Naive thymus-derived CD4-positive, alpha-beta T cell (primary cell): ENCODE measurements at regions not wholly inside any gene's neighbourhood (a gene's known extent, or its start where the extent isn't known, plus 50 kb on each side); places are given as distances from the start of the nearest gene placed in this dataset.
"Not testable (repeated sequence)": the region's sequence is repeated elsewhere in the genome, so short reads cannot be mapped to it uniquely, and the experiment has no call there.

Experiments
- ATAC-seq: fragments of 150-1000 bp; cut with Tn5 transposase; 2 replicates; pipeline ENCODE4 v1.10.0; 2021; ENCODE audit warnings: mild to moderate bottlenecking, moderate library complexity
- CTCF ChIA-PET: fragments of 350-600 bp; sonication (Branson Sonifier 250); formaldehyde crosslinking; loops from one replicate; lab custom pipeline; 2021; ENCODE audit warnings: antibody characterized with exemption; lab: Charles Lee
- POLR2A ChIA-PET: fragments of 350-600 bp; sonication (Branson Sonifier 250); formaldehyde crosslinking; loops from one replicate; lab custom pipeline; 2021; ENCODE audit warnings: antibody characterized with exemption, inconsistent platforms; lab: Charles Lee
- DNase-seq, 9 donors: peaks; one replicate each; pipeline versions ENCODE4 v3.0.0 to v3.0.0-alpha.2; 2020 to 2022; ENCODE audit warnings: mixed read lengths in 1 of 9
- H3K27ac ChIP-seq: one replicate; pipeline ENCODE4 v1.7.0; 2013; ENCODE audit warnings: mild to moderate bottlenecking, low read depth, low read length, moderate library complexity
- H3K27me3 ChIP-seq, 2 donors: one replicate each; pipeline ENCODE4 v1.7.0; 2013; ENCODE audit warnings: low read length in 2 of 2, mild to moderate bottlenecking in 2 of 2, moderate library complexity in 2 of 2; ENCODE audit not compliant: control insufficient read depth in 2 of 2, insufficient read depth in 2 of 2
- H3K36me3 ChIP-seq, 3 experiments: 1 replicate in 2 of 3; 2 replicates in 1 of 3; pipeline ENCODE4 v1.7.0; 2013; ENCODE audit warnings: low read length in 3 of 3, mild to moderate bottlenecking in 3 of 3, moderate library complexity in 1 of 3; ENCODE audit not compliant: insufficient read depth in 3 of 3, control insufficient read depth in 2 of 3
- H3K4me1 ChIP-seq, 2 donors: one replicate each; pipeline ENCODE4 v1.7.0; 2013; ENCODE audit warnings: low read length in 2 of 2, mild to moderate bottlenecking in 2 of 2, moderate library complexity in 1 of 2; ENCODE audit not compliant: control insufficient read depth in 2 of 2, insufficient read depth in 2 of 2
- H3K4me3 ChIP-seq: 2 replicates; pipeline ENCODE4 v1.7.0; 2013; ENCODE audit warnings: mild to moderate bottlenecking, low read length
- H3K9me3 ChIP-seq, 3 experiments: 1 replicate in 2 of 3; 2 replicates in 1 of 3; pipeline ENCODE4 v1.7.0; 2013; ENCODE audit warnings: low read length in 3 of 3; ENCODE audit not compliant: control insufficient read depth in 2 of 3
- H3K27ac Mint-ChIP-seq, 9 donors: one replicate each; pipeline ENCODE4 v1.8.0; 2020 to 2022; ENCODE audit warnings: mixed read lengths in 9 of 9, mild to moderate bottlenecking in 8 of 9, moderate library complexity in 5 of 9, inconsistent platforms in 2 of 9
- H3K27me3 Mint-ChIP-seq, 5 donors: one replicate each; pipeline ENCODE4 v1.8.0; 2021 to 2022; ENCODE audit warnings: mixed read lengths in 5 of 5, mild to moderate bottlenecking in 1 of 5
- H3K36me3 Mint-ChIP-seq, 5 donors: one replicate each; pipeline ENCODE4 v1.8.0; 2020 to 2022; ENCODE audit warnings: mixed read lengths in 5 of 5, mild to moderate bottlenecking in 3 of 5, inconsistent platforms in 1 of 5
- H3K4me1 Mint-ChIP-seq, 7 donors: one replicate each; pipeline ENCODE4 v1.8.0; 2020 to 2022; ENCODE audit warnings: mixed read lengths in 7 of 7, mild to moderate bottlenecking in 3 of 7, inconsistent platforms in 1 of 7
- H3K4me3 Mint-ChIP-seq, 10 donors: one replicate each; pipeline ENCODE4 v1.8.0; 2020 to 2022; ENCODE audit warnings: mild to moderate bottlenecking in 10 of 10, mixed read lengths in 10 of 10, moderate library complexity in 6 of 10, inconsistent platforms in 2 of 10
- H3K9me3 Mint-ChIP-seq, 11 donors: one replicate each; pipeline ENCODE4 v1.8.0; 2020 to 2022; ENCODE audit warnings: mixed read lengths in 11 of 11, mild to moderate bottlenecking in 4 of 11, inconsistent platforms in 1 of 11, moderate library complexity in 1 of 11
- intact Hi-C, 2 donors: fragments of 100-400 bp; cut with micrococcal nuclease; formaldehyde crosslinking; loops; one replicate each; pipeline ENCODE4 v1.15.1; 2023

- H3K9me3 ChIP-seq, H3K27ac ChIP-seq, CTCF ChIA-PET, H3K27me3 ChIP-seq, H3K4me3 Mint-ChIP-seq, H3K4me3 ChIP-seq, POLR2A ChIA-PET, H3K4me1 Mint-ChIP-seq, H3K27ac Mint-ChIP-seq, H3K36me3 ChIP-seq, H3K9me3 Mint-ChIP-seq, DNase-seq, intact Hi-C loops, H3K4me1 ChIP-seq, H3K36me3 Mint-ChIP-seq, ATAC-seq: not testable (repeated sequence)
- peaks cover 0 to 12% (median 6%) of the 10 kb centered on the region in 5 donors for H3K27me3 Mint-ChIP-seq
Observed at GRCh38 chr18:15004270-15004973, 256.4 kb downstream of the ANKRD30B start.

- CTCF ChIA-PET, result no interaction called here
- Mint-ChIP-seq H3K4me3 (no peak overlapping the region), H3K27ac (no peak overlapping the region), H3K9me3 (peaks cover 0 to 3% (median 0%) of the 10 kb centered on the region in 11 donors), H3K4me1 (no peaks in the 10 kb centered on the region), H3K27me3 (peaks cover 0 to 12% (median 6%) of the 10 kb centered on the region in 5 donors), H3K36me3 (no peaks in the 10 kb centered on the region)
- H3K4me3 ChIP-seq, result no peak overlapping the region
- POLR2A ChIA-PET, result no interaction called here
- no peaks in the 10 kb centered on the region for H3K27me3 ChIP-seq
- intact Hi-C loops, result no loop called here
- H3K4me1 ChIP-seq, result no peaks in the 10 kb centered on the region
- no peaks in the 10 kb centered on the region for H3K36me3 ChIP-seq
- DNase-seq (no peak), ATAC-seq (no peak)
- no peaks in the 10 kb centered on the region for H3K9me3 ChIP-seq
- H3K27ac ChIP-seq, result no peak overlapping the region
Observed at GRCh38 chr18:15005313-15006130, 257.6 kb downstream of the ANKRD30B start.

GRCh38 chr18:15006616-15007015, 258.6 kb downstream of the ANKRD30B start:
- CTCF ChIA-PET, DNase-seq, ATAC-seq, H3K27me3 ChIP-seq, intact Hi-C loops, H3K36me3 Mint-ChIP-seq, H3K9me3 ChIP-seq, H3K4me1 Mint-ChIP-seq, H3K9me3 Mint-ChIP-seq, H3K27ac Mint-ChIP-seq, H3K36me3 ChIP-seq, H3K4me1 ChIP-seq, H3K4me3 ChIP-seq, H3K27ac ChIP-seq, POLR2A ChIA-PET, H3K4me3 Mint-ChIP-seq: not testable (repeated sequence)
- H3K27me3 Mint-ChIP-seq, result peaks cover 0 to 12% (median 6%) of the 10 kb centered on the region in 5 donors

GRCh38 chr18:15026041-15026440, 278.1 kb downstream of the ANKRD30B start:
- DNase-seq, H3K27ac ChIP-seq, H3K27me3 Mint-ChIP-seq, H3K27me3 ChIP-seq, H3K9me3 ChIP-seq, H3K4me3 ChIP-seq, H3K4me1 Mint-ChIP-seq, intact Hi-C loops, H3K9me3 Mint-ChIP-seq, ATAC-seq, CTCF ChIA-PET, H3K4me3 Mint-ChIP-seq, POLR2A ChIA-PET, H3K36me3 Mint-ChIP-seq, H3K27ac Mint-ChIP-seq, H3K36me3 ChIP-seq, H3K4me1 ChIP-seq: not testable (repeated sequence)

GRCh38 chr18:15028037-15028436, 280.1 kb downstream of the ANKRD30B start:
- H3K4me3 ChIP-seq, ATAC-seq, H3K9me3 ChIP-seq, H3K4me3 Mint-ChIP-seq, intact Hi-C loops, H3K27me3 Mint-ChIP-seq, H3K27ac ChIP-seq, H3K36me3 Mint-ChIP-seq, H3K27me3 ChIP-seq, H3K36me3 ChIP-seq, H3K4me1 Mint-ChIP-seq, H3K9me3 Mint-ChIP-seq, H3K4me1 ChIP-seq, POLR2A ChIA-PET, CTCF ChIA-PET: not testable (repeated sequence)
- DNase-seq, result peak in 1 of 9 donors; percentile 1
- H3K27ac Mint-ChIP-seq, result peak overlapping the region in 1 of 9 donors; percentile 14

- H3K27me3 ChIP-seq, H3K9me3 Mint-ChIP-seq, DNase-seq, intact Hi-C loops, H3K4me3 Mint-ChIP-seq, H3K9me3 ChIP-seq, H3K36me3 ChIP-seq, POLR2A ChIA-PET, H3K4me1 Mint-ChIP-seq, H3K27me3 Mint-ChIP-seq, H3K27ac Mint-ChIP-seq, ATAC-seq, H3K27ac ChIP-seq, H3K4me3 ChIP-seq, H3K4me1 ChIP-seq, H3K36me3 Mint-ChIP-seq, CTCF ChIA-PET: not testable (repeated sequence)
Observed at GRCh38 chr18:15060279-15060880, 312.4 kb downstream of the ANKRD30B start.
